ES-I3 (cell line): ENCODE measurements at regions not wholly inside any gene's neighbourhood (a gene's known extent, or its start where the extent isn't known, plus 50 kb on each side); places are given as distances from the start of the nearest gene placed in this dataset.

Experiments used
- H3K36me3 ChIP-seq: 2 replicates; pipeline ENCODE4 v1.6.1; 2013; ENCODE audit warnings: mild to moderate bottlenecking, low read length, control low read depth, moderate library complexity; ENCODE audit not compliant: insufficient read depth
- H3K4me1 ChIP-seq: 2 replicates; pipeline ENCODE4 v1.6.1; 2013; ENCODE audit warnings: mild to moderate bottlenecking, control low read depth, low read length; ENCODE audit not compliant: insufficient read depth
- H3K9ac ChIP-seq: 2 replicates; pipeline ENCODE4 v1.6.1; 2013; ENCODE audit warnings: low read depth, mild to moderate bottlenecking, low read length, moderate library complexity
- H3K9me3 ChIP-seq: 2 replicates; pipeline ENCODE4 v1.6.1; 2013; ENCODE audit warnings: mild to moderate bottlenecking, low read length, moderate library complexity; ENCODE audit not compliant: control insufficient read depth, insufficient read depth

DNA sequence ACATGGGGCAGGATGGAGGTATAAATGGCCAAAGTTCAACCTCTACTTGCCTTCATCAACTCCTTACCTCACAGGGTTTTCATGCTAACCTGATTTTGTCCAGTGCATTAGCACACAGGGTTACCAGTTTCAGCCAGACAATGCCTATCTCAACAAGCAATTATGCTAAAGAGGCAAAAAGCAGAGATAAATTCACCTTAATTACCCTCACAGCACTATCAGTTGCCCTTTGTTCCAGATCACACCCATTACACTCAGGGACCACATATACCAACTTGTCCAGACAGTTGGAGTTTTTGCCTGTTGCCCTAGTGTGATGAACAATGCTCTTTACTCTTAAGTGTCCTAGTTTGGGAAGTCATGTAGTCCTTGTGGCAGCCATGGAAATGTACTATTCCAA, 174.5 kb upstream of the MOCS1 start:
- Histone ChIP-seq H3K9me3 (0 out of 2 replicates have a peak, but pooled peaks cover 2% of the 10 kb centered on the region), H3K36me3 (no peaks in the 10 kb centered on the region), H3K9ac (no peak overlapping the region), H3K4me1 (no peaks in the 10 kb centered on the region)

DNA sequence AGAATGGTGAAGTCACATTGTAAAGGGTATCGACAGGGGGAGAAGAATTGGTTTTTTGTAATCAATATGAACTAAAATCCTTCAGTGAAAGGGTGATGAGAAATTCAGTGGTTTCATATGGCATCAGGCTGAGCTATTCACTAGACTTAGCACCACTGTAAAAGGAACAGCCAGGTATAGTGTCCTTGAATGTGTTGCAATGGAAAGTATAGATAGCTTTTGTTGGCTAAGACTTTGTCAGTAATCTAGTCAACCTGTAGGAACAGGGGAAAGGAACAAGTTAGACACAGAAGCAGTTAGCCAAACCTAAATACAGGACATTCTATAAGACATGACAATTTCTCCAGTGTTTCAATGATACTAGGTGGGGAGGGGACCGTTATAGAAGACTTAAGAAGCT, 172.6 kb upstream of the MOCS1 start:
- Histone ChIP-seq H3K9me3 (0 out of 2 replicates have a peak, but pooled peaks cover 2% of the 10 kb centered on the region), H3K9ac (no peak overlapping the region), H3K4me1 (no peaks in the 10 kb centered on the region), H3K36me3 (no peaks in the 10 kb centered on the region)

DNA sequence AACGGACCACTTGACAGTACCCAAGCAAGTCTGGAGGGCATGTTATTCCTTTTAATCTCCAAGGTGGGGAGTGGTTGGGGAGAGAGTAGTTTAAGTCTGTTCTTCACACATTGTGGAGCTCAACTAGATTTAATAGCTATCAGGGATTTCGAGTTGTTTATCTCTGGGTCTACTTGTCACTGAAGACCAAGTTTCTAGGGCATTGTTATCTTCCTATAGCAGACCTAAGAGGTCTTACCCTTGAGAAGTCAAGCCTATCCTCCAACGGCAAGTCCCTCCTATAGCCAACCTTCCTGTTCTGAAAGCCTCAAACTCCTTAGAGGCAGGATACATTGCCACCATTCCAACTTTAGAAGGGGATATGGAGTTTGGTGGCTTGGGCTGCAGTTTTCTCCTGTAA, 164.5 kb upstream of the MOCS1 start:
- Histone ChIP-seq H3K36me3 (no peaks in the 10 kb centered on the region), H3K9ac (no peak overlapping the region), H3K9me3 (no peaks in the 10 kb centered on the region), H3K4me1 (no peaks in the 10 kb centered on the region)

DNA sequence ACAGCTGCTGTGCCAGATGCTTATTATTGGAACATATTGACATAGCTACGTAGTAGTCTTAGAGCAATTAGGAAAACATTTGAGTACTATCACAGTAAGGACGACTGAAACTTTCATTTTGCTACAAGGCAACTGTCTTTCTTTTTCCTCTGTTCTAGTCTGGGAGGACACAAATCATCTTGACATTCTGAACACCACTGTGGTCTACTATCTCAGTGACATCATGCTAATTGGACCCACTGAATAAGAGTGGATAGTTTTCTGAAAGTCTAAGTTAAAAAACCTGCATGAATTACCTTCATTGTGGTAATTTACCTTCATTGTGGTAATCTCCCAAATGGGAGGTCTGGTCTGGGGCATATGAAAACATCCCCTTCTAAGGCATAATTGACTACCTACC, 163.3 kb upstream of the MOCS1 start:
- no peaks in the 10 kb centered on the region for H3K9me3 ChIP-seq
- no peaks in the 10 kb centered on the region for H3K36me3 ChIP-seq
- H3K4me1 ChIP-seq, result no peaks in the 10 kb centered on the region
- H3K9ac ChIP-seq, result no peak overlapping the region

DNA sequence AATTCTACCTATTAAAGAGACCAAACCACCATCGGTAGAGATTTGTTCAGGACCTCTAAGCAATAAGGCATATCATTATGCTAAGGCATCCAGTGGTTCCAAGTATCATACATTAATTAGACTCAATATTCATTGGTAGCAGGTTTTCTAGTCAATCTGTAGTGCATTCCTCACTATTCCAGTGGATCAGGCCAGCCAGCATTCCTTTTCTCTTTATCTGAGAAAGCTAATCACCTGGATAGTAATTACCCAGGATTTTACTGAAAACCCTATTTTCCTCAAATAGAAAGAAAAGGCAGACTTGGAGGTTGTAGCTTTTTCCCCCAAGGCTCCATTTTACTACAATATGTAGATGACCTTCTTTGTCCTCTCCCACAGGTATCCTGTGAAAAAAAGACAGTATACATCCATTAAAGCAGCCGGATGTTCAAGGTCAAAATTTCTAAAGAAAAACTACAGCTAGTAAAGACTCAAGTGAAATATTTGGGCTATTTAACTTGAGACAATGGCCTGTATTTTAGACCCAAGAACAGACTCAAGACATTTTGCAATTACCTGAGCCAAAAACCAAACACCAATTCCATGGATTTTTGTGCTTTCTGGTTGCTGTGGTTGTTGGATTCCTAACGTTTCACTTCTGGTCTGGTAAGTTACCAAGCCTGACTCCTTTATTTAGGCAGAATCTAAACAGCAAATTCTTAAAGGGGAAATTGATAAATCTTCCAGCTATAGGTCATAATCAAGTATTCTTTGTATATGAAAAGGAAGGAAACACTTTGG, 149.1 kb upstream of the MOCS1 start:
- Histone ChIP-seq H3K4me1 (no peaks in the 10 kb centered on the region), H3K9ac (no peak overlapping the region), H3K36me3 (no peaks in the 10 kb centered on the region), H3K9me3 (no peaks in the 10 kb centered on the region)

DNA sequence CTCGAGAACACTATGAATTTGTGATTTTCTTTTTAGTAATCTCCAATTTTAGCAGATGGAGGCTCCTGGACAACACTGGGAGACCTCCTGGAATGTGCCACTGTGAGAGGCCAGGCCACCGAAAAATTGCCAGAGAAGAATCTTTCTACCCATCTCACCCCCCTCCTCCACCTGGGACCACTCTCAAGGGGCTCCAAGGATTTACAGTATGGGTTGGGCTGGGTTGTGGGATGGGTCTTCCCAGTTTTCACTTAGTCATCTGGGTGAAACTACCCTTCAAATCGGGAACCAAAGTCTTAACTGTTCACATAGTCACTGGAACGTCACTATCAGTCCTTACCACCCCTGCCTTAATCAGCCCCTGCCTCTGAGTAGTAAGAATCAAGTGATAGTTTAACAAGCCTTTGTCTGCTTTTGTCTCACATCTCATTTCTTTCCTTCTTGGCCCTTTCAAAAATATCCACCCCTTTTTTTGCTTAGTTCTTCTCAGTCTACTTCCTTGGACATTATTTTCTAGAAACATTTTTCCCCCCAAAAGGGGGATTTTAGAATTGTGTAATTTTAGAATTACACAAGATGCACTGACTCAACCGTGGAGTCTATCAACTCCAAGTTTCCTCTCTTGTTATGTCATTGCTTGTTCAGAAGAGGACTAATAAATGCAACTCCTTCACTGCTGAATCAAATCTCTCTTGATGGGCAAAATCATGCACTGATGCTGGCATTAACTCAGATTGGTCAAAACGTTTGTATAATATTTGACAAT, 148.2 kb upstream of the MOCS1 start:
- H3K36me3 ChIP-seq, result no peaks in the 10 kb centered on the region
- no peaks in the 10 kb centered on the region; the same call in 1 of the 2 replicates for H3K9me3 ChIP-seq
- H3K9ac ChIP-seq, result no peak overlapping the region
- no peaks in the 10 kb centered on the region for H3K4me1 ChIP-seq

DNA sequence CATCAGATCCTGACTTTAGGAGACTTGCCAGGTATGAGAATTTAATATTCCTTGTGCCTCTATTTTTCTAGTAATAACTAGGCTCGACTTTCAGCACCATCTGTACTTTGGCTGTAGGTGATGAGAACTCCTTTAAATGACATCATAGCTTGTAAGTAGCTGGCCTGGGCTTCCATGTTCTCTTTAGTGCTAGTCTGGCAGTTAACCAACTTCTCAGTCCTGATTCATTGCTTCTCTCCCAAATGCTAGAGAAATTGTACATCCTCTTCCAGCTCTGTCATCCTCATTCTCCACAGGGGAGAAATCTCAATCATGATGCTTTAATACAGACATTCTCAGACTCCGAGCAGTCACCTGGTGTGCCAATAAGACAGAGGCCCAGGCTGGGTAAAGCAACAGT, 143.5 kb upstream of the MOCS1 start:
- Histone ChIP-seq H3K9me3 (no peaks in the 10 kb centered on the region; the same call in 1 of the 2 replicates), H3K4me1 (no peaks in the 10 kb centered on the region), H3K36me3 (no peaks in the 10 kb centered on the region), H3K9ac (no peak overlapping the region)

DNA sequence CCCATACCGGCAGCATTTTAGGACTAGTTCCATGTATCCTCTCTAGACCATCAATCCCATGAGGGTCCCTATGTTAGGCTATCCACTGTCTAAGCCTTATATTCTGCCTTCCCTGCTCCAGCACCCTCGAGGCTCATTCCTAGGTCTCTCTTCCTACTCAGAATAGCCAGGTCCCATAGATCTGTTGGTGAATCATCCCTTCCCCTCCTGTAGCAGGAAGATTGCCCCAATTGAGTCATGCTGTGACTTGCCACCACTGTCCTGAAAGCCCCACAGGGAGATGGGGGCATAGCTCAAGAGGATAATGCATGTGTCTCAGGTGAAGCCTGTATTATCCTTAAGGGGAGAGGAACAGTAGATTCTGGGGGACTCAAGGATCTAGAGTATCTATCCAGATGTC, 143.1 kb upstream of the MOCS1 start:
- Histone ChIP-seq H3K9me3 (no peaks in the 10 kb centered on the region; the same call in 1 of the 2 replicates), H3K36me3 (no peaks in the 10 kb centered on the region)

DNA sequence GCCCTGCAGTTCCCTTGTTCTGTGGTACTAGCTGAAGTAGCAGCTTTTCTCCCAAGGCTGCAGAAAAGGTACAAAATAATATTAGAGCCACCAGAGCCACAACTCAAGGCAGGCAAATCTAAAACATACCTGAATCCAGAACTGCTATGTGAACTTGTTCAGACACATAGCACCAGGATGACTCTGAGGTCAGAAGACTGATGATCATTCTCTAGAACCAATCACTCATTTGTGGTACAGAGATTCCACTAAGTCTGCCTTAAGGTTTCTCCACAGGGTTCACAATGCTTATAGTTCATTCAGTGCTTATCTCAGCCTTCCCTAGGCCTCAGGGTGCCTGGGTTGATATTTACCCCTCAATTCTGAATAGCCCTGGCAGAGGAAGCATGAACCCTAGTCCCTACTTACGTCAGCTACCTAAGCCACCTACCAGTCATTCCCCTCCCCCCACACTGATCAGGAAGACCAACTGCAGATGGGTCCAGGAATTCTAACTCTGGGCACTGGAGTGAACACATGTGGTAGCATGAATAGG, 140.9 kb upstream of the MOCS1 start:
- H3K9ac ChIP-seq, result no peak overlapping the region
- H3K9me3 ChIP-seq, result no peaks in the 10 kb centered on the region; the same call in 1 of the 2 replicates

More for the DNA sequence above, 143.1 kb upstream of the MOCS1 start:
- Histone ChIP-seq H3K9ac (no peak overlapping the region), H3K4me1 (no peaks in the 10 kb centered on the region)

DNA sequence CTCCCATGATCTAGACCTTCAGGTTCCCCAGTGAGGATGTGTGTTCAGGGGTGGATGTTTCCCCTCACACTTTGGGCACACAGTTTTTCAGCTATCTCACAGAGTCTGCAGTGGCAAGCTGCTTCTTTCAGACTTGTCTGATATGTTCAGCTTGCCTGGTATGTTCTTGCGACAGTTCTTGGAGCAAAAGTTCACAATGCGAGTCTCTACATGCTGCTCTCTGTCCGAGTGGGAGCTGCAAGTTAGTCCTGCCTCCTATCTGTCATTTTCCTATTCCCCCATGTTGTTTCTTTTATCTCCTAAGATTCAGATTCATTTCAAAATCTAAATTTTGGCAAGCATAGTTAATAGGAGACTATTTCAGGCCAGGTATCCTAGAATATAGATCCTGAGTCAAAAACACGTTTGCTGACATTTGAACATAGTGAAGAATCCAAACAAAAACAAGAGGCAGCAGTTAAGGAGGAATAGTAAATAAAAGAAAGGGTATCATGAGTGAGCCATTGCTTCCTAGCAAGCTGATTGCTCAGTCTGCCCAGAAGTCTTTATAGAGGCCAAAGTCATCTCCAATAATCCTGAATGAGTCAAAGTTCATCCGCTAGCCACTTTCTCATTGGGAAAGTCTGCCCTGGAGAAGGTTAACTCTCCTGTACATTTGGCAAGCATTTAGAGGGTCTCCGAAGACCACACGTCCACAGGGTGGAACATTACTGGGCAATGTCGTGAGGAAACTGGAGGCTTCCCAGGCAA, 140.2 kb upstream of the MOCS1 start:
- Histone ChIP-seq H3K9me3 (no peaks in the 10 kb centered on the region; the same call in 1 of the 2 replicates), H3K4me1 (no peaks in the 10 kb centered on the region), H3K9ac (no peak overlapping the region), H3K36me3 (no peaks in the 10 kb centered on the region)

More for the DNA sequence above, 140.9 kb upstream of the MOCS1 start:
- Histone ChIP-seq H3K36me3 (no peaks in the 10 kb centered on the region), H3K4me1 (no peaks in the 10 kb centered on the region)

DNA sequence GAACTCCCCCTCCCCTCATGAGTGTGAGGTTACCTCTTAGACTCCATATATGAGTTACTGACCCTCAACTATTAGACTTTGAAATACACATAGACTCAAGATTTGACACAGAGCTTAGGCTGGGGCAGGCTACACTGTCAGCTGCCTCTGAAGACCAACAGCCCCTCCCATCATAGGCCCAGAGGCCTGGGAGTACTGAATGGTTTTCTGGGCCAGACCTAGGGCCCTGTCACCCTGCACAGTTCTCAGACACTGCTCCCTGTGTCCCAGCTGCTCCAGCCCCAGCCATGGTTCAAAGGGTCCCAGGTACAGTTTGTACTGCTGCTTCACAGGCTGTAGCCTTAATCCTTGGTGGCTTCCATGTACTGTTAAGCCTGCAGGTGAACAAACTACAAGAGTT, 132.1 kb upstream of the MOCS1 start:
- Histone ChIP-seq H3K9ac (no peak overlapping the region), H3K9me3 (no peaks in the 10 kb centered on the region), H3K4me1 (no peaks in the 10 kb centered on the region), H3K36me3 (no peaks in the 10 kb centered on the region)

DNA sequence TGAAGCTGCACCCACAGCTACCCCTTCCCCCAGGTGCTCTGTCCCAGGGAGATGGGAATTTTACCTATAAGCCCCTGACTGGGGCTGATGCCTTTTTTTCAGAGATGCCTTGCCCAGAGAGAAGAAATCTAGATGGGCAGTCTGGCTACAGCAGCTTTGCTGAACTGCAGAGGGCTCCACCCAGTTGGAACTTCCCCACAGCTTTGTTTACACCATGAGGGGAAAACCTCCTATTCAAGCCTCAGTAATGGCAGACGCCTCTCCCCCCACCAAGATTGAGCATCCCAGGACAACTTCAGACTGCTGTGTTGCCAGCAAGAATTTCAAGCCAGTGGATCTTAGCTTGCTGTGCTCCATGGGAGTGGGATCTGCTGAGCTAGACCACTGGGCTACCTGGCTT, 122.6 kb upstream of the MOCS1 start:
- no peak overlapping the region for H3K9ac ChIP-seq
- no peaks in the 10 kb centered on the region for H3K36me3 ChIP-seq
- no peaks in the 10 kb centered on the region for H3K9me3 ChIP-seq
- H3K4me1 ChIP-seq, result no peaks in the 10 kb centered on the region

DNA sequence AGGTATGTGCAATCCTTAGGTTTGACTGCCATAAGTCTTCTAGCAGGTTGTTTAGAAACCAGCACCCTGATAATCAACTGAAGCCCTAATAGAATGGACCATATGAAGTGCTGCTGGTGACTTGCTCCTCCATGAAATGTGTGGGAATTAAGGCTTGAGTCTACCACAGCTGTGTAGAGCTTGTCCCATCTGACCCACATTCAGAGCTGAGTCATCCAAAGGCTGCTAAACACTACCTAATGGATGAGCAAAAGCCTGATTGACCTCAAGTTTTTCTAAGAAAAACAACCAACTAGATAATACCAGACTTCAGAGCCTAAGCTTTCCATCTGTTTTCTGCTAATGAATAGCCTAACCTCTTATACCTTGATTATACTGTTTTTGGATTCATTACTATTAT, 120.3 kb upstream of the MOCS1 start:
- Histone ChIP-seq H3K36me3 (no peaks in the 10 kb centered on the region), H3K9ac (no peak overlapping the region), H3K4me1 (no peaks in the 10 kb centered on the region), H3K9me3 (no peaks in the 10 kb centered on the region; the same call in 1 of the 2 replicates)

DNA sequence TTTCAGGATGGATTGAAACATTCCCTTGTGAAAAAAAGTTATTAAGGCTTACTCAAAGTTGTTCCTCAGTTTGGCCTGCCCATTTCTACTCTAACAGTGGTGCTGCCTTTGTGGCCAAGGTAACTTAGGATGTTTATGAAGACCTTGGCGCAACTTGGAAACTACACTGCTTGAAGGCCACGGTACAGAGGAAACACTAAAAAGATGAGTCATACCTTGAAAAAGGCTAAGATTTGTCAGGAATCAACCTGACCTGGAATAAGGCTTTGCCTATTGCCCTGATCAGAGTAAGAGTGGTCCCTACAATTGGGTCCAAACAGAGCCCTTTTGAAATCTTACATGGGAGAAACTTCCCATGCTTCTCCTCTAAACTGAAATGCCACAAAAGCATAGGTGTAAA, 119.9 kb upstream of the MOCS1 start:
- Histone ChIP-seq H3K9me3 (no peaks in the 10 kb centered on the region; the same call in 1 of the 2 replicates), H3K4me1 (no peaks in the 10 kb centered on the region), H3K9ac (no peak overlapping the region), H3K36me3 (no peaks in the 10 kb centered on the region)
